Fibroblast of skin of back (primary cell): ENCODE measurements at regions not wholly inside any gene's neighbourhood (a gene's known extent, or its start where the extent isn't known, plus 50 kb on each side); places are given as distances from the start of the nearest gene placed in this dataset.
A peak's percentile ranks its signal among the peaks of the same experiment; 100 is the strongest.

Source experiments
- DNase-seq: peaks from one replicate; pipeline ENCODE4 v3.0.0-alpha.2; 2013

- DNase-seq = peak; percentile 89
These were observed 91.3 kb upstream of the FAM171A1 start for GRCh38 chr10:15462253-15462897.

GRCh38 chr10:15461353-15462108 is 90.4 kb upstream of the FAM171A1 start:
- peak; percentile 95 for DNase-seq

- no peak for DNase-seq
These were observed 89.6 kb upstream of the FAM171A1 start for GRCh38 chr10:15460661-15461060.

- no peak for DNase-seq
These were observed 88.1 kb upstream of the FAM171A1 start for GRCh38 chr10:15459218-15459617.

- no peak for DNase-seq
These were observed 86.3 kb upstream of the FAM171A1 start for GRCh38 chr10:15457382-15457781.

- DNase-seq = no peak
These were observed 84.4 kb upstream of the FAM171A1 start for GRCh38 chr10:15455456-15455855.

- no peak for DNase-seq
These were observed 82.8 kb upstream of the FAM171A1 start for GRCh38 chr10:15453926-15454325.

GRCh38 chr10:15453457-15453856 is 82.4 kb upstream of the FAM171A1 start:
- no peak for DNase-seq

GRCh38 chr10:15452545-15452944 is 81.5 kb upstream of the FAM171A1 start:
- DNase-seq = no peak

GRCh38 chr10:15451137-15452094 is 80.3 kb upstream of the FAM171A1 start:
- DNase-seq = no peak

GRCh38 chr10:15448598-15448997 is 77.5 kb upstream of the FAM171A1 start:
- no peak for DNase-seq

- DNase-seq = no peak
These were observed 73.9 kb upstream of the FAM171A1 start for GRCh38 chr10:15445006-15445390.

- no peak for DNase-seq
These were observed 73.3 kb upstream of the FAM171A1 start for GRCh38 chr10:15444105-15445005.

- no peak for DNase-seq
These were observed 71.0 kb upstream of the FAM171A1 start for GRCh38 chr10:15442056-15442455.

- DNase-seq = no peak
These were observed 69.2 kb upstream of the FAM171A1 start for GRCh38 chr10:15440204-15440711.

- DNase-seq = peak; percentile 87
These were observed 68.3 kb upstream of the FAM171A1 start for GRCh38 chr10:15439341-15439842.

GRCh38 chr10:15436696-15437095 is 65.6 kb upstream of the FAM171A1 start:
- peak; percentile 62 for DNase-seq

GRCh38 chr10:15433850-15434537 is 62.9 kb upstream of the FAM171A1 start:
- DNase-seq = peak; percentile 74

GRCh38 chr10:15432266-15432665 is 61.2 kb upstream of the FAM171A1 start:
- DNase-seq = no peak

GRCh38 chr10:15430969-15431771 is 60.1 kb upstream of the FAM171A1 start:
- peak; percentile 7 for DNase-seq
